Effector memory CD4-positive, alpha-beta T cell (primary cell): ENCODE measurements at regions not wholly inside any gene's neighbourhood (a gene's known extent, or its start where the extent isn't known, plus 50 kb on each side); places are given as distances from the start of the nearest gene placed in this dataset.

Experiments used
- DNase-seq, 3 donors: peaks; one replicate each; pipeline ENCODE4 v3.0.0-alpha.2; 2020
- H3K27ac ChIP-seq: 2 replicates; pipeline ENCODE4 v1.7.0; 2013; ENCODE audit warnings: mild to moderate bottlenecking, low read length, moderate library complexity; ENCODE audit not compliant: insufficient read depth, poor library complexity, severe bottlenecking
- H3K27me3 ChIP-seq: replicated peaks from 2 replicates; pipeline ENCODE4 v1.7.0; 2013; ENCODE audit warnings: mild to moderate bottlenecking, low read length; ENCODE audit not compliant: insufficient read depth, control insufficient read depth, poor library complexity, severe bottlenecking
- H3K36me3 ChIP-seq: 2 replicates; pipeline ENCODE4 v1.7.0; 2013; ENCODE audit warnings: mild to moderate bottlenecking, low read length, moderate library complexity; ENCODE audit not compliant: control insufficient read depth, insufficient read depth
- H3K4me1 ChIP-seq: 2 replicates; pipeline ENCODE4 v1.7.0; 2013; ENCODE audit warnings: low read length, mild to moderate bottlenecking; ENCODE audit not compliant: control insufficient read depth, insufficient read depth, poor library complexity, severe bottlenecking
- H3K4me3 ChIP-seq: 2 replicates; pipeline ENCODE4 v1.7.0; 2013; ENCODE audit warnings: low read length, low read depth, mild to moderate bottlenecking; ENCODE audit not compliant: insufficient read depth, poor library complexity, severe bottlenecking
- H3K9me3 ChIP-seq: 2 replicates; pipeline ENCODE4 v1.7.0; 2013; ENCODE audit warnings: mild to moderate bottlenecking, low read length, moderate library complexity; ENCODE audit not compliant: control insufficient read depth

- Histone ChIP-seq H3K4me3 (no peak overlapping the region), H3K36me3 (no peaks in the 10 kb centered on the region), H3K27me3 (no peaks in the 10 kb centered on the region), H3K4me1 (no peaks in the 10 kb centered on the region), H3K9me3 (no peaks in the 10 kb centered on the region), H3K27ac (no peak overlapping the region)
- DNase-seq = no peak
Measured at GRCh38 chr5:125126050-125126449, 379.6 kb upstream of the ZNF608 start.

GRCh38 chr5:125129151-125129806, 382.8 kb upstream of the ZNF608 start:
- Histone ChIP-seq H3K27ac (no peak overlapping the region), H3K9me3 (no peaks in the 10 kb centered on the region), H3K36me3 (no peaks in the 10 kb centered on the region), H3K4me3 (no peak overlapping the region), H3K4me1 (no peaks in the 10 kb centered on the region), H3K27me3 (no peaks in the 10 kb centered on the region)
- no peak for DNase-seq

- H3K9me3 ChIP-seq = no peaks in the 10 kb centered on the region
- no peak overlapping the region for H3K4me3 ChIP-seq
- DNase-seq = no peak
- no peaks in the 10 kb centered on the region for H3K4me1 ChIP-seq
- H3K27me3 ChIP-seq = no peaks in the 10 kb centered on the region
- no peak overlapping the region for H3K27ac ChIP-seq
- H3K36me3 ChIP-seq = no peaks in the 10 kb centered on the region
Measured at GRCh38 chr5:125130591-125130990, 384.2 kb upstream of the ZNF608 start.

GRCh38 chr5:125134216-125135081, 388.0 kb upstream of the ZNF608 start:
- Histone ChIP-seq H3K36me3 (no peaks in the 10 kb centered on the region), H3K27ac (no peak overlapping the region), H3K27me3 (no peaks in the 10 kb centered on the region), H3K4me1 (no peaks in the 10 kb centered on the region), H3K4me3 (no peak overlapping the region), H3K9me3 (no peaks in the 10 kb centered on the region)
- no peak for DNase-seq

GRCh38 chr5:125137535-125137934, 391.1 kb upstream of the ZNF608 start:
- Histone ChIP-seq H3K9me3 (no peaks in the 10 kb centered on the region), H3K27me3 (no peaks in the 10 kb centered on the region), H3K4me3 (no peak overlapping the region), H3K27ac (no peak overlapping the region), H3K4me1 (no peaks in the 10 kb centered on the region), H3K36me3 (no peaks in the 10 kb centered on the region)
- DNase-seq = no peak

- H3K27me3 ChIP-seq = no peaks in the 10 kb centered on the region
- no peak for DNase-seq
- no peaks in the 10 kb centered on the region for H3K36me3 ChIP-seq
- no peaks in the 10 kb centered on the region for H3K9me3 ChIP-seq
- no peaks in the 10 kb centered on the region for H3K4me1 ChIP-seq
- no peak overlapping the region for H3K4me3 ChIP-seq
- no peak overlapping the region for H3K27ac ChIP-seq
Measured at GRCh38 chr5:125138266-125138665, 391.8 kb upstream of the ZNF608 start.

- no peak overlapping the region for H3K27ac ChIP-seq
- H3K4me1 ChIP-seq = no peaks in the 10 kb centered on the region
- no peaks in the 10 kb centered on the region for H3K27me3 ChIP-seq
- DNase-seq = no peak
- no peaks in the 10 kb centered on the region for H3K36me3 ChIP-seq
- no peak overlapping the region for H3K4me3 ChIP-seq
- H3K9me3 ChIP-seq = no peaks in the 10 kb centered on the region
Measured at GRCh38 chr5:125139590-125139989, 393.2 kb upstream of the ZNF608 start.

GRCh38 chr5:125140220-125140619, 393.8 kb upstream of the ZNF608 start:
- DNase-seq = no peak
- no peak overlapping the region for H3K4me3 ChIP-seq
- no peak overlapping the region for H3K27ac ChIP-seq
- H3K36me3 ChIP-seq = no peaks in the 10 kb centered on the region
- no peaks in the 10 kb centered on the region for H3K9me3 ChIP-seq
- no peaks in the 10 kb centered on the region for H3K4me1 ChIP-seq
- no peaks in the 10 kb centered on the region for H3K27me3 ChIP-seq

GRCh38 chr5:125140855-125141254, 394.4 kb upstream of the ZNF608 start:
- Histone ChIP-seq H3K4me3 (no peak overlapping the region), H3K27ac (no peak overlapping the region), H3K9me3 (no peaks in the 10 kb centered on the region), H3K4me1 (no peaks in the 10 kb centered on the region), H3K36me3 (no peaks in the 10 kb centered on the region), H3K27me3 (no peaks in the 10 kb centered on the region)
- no peak for DNase-seq

- DNase-seq = no peak
- Histone ChIP-seq H3K4me3 (no peak overlapping the region), H3K4me1 (no peaks in the 10 kb centered on the region), H3K9me3 (no peaks in the 10 kb centered on the region), H3K27me3 (no peaks in the 10 kb centered on the region), H3K27ac (no peak overlapping the region), H3K36me3 (no peaks in the 10 kb centered on the region)
Measured at GRCh38 chr5:125142458-125142857, 396.0 kb upstream of the ZNF608 start.
